CD14-positive monocyte (primary cell): ENCODE measurements at regions not wholly inside any gene's neighbourhood (a gene's known extent, or its start where the extent isn't known, plus 50 kb on each side); places are given as distances from the start of the nearest gene placed in this dataset.
A peak's percentile ranks its signal among the peaks of the same experiment; 100 is the strongest.

Experiments used
- DNase-seq, 3 donors: peaks; one replicate each; pipeline ENCODE4 v3.0.0-alpha.2; 2011 to 2022
- H2AFZ ChIP-seq: 2 replicates; pipeline ENCODE4 v1.6.0; 2012; ENCODE audit warnings: mild to moderate bottlenecking, low read depth, low read length, inconsistent platforms; ENCODE audit not compliant: insufficient read depth, poor library complexity, severe bottlenecking
- H3K27ac ChIP-seq, 2 donors: 1 replicate in 1 of 2; 2 replicates in 1 of 2; pipeline ENCODE4 v1.5.1; 2012 to 2013; ENCODE audit warnings: low read length in 2 of 2, control low read depth in 1 of 2, inconsistent platforms in 1 of 2, low read depth in 1 of 2, mild to moderate bottlenecking in 1 of 2
- H3K27me3 ChIP-seq, 2 donors: one replicate each; pipeline versions ENCODE4 v1.6.0 to v1.6.1; 2011 to 2013; ENCODE audit warnings: low read length in 2 of 2; ENCODE audit not compliant: control insufficient read depth in 2 of 2, insufficient read depth in 2 of 2
- H3K36me3 ChIP-seq, 2 donors: replicated peaks in 1 of 2; 1 replicate in 1 of 2; 2 replicates in 1 of 2; pipeline versions ENCODE4 v1.5.1 to v1.6.1; 2012 to 2013; ENCODE audit warnings: low read length in 2 of 2, control low read depth in 1 of 2, inconsistent platforms in 1 of 2, mild to moderate bottlenecking in 1 of 2; ENCODE audit not compliant: insufficient read depth in 2 of 2, control insufficient read depth in 1 of 2
- H3K4me1 ChIP-seq, 2 donors: 1 replicate in 1 of 2; 2 replicates in 1 of 2; pipeline versions ENCODE4 v1.5.1 to v1.6.1; 2012 to 2013; ENCODE audit warnings: low read length in 2 of 2, control low read depth in 1 of 2, inconsistent platforms in 1 of 2, mild to moderate bottlenecking in 1 of 2, moderate library complexity in 1 of 2; ENCODE audit not compliant: insufficient read depth in 2 of 2, control insufficient read depth in 1 of 2
- H3K4me2 ChIP-seq: replicated peaks from 2 replicates; pipeline ENCODE3; 2012; ENCODE audit warnings: low read length, moderate library complexity, mild to moderate bottlenecking; ENCODE audit not compliant: poor library complexity, severe bottlenecking; ENCODE audit errors: extremely low read depth
- H3K4me3 ChIP-seq, 3 experiments: fragments of 200-600 bp in 1 of 3; sonication (generic) in 1 of 3; replicated peaks in 1 of 3; 1 replicate in 2 of 3; 2 replicates in 1 of 3; pipeline ENCODE4 v1.5.1; 2011 to 2013; ENCODE audit warnings: low read length in 3 of 3, mild to moderate bottlenecking in 3 of 3, control low read depth in 2 of 3, low read depth in 2 of 3, inconsistent platforms in 1 of 3, moderate library complexity in 1 of 3
- H3K79me2 ChIP-seq: 2 replicates; pipeline ENCODE4 v1.6.0; 2012; ENCODE audit warnings: mild to moderate bottlenecking, control low read depth, inconsistent platforms, low read length, moderate library complexity; ENCODE audit not compliant: insufficient read depth
- H3K9ac ChIP-seq: 2 replicates; pipeline ENCODE4 v1.6.0; 2017; ENCODE audit warnings: low read length, mild to moderate bottlenecking; ENCODE audit not compliant: insufficient read depth, poor library complexity, severe bottlenecking
- H3K9me3 ChIP-seq, 2 donors: replicated peaks in 1 of 2; 1 replicate in 1 of 2; 2 replicates in 1 of 2; pipeline versions ENCODE4 v1.5.1 to v1.6.1; 2012 to 2013; ENCODE audit warnings: low read length in 2 of 2, control low read depth in 1 of 2; ENCODE audit not compliant: control insufficient read depth in 1 of 2, insufficient read depth in 1 of 2
- H4K20me1 ChIP-seq: 2 replicates; pipeline ENCODE4 v1.6.0; 2012; ENCODE audit warnings: mild to moderate bottlenecking, low read length, control low read depth, moderate library complexity; ENCODE audit not compliant: insufficient read depth
- H3K27ac Mint-ChIP-seq, 7 donors: one replicate each; pipeline ENCODE4 v1.8.0; 2020; ENCODE audit warnings: mild to moderate bottlenecking in 7 of 7, mixed read lengths in 7 of 7, moderate library complexity in 6 of 7, inconsistent platforms in 2 of 7
- H3K27me3 Mint-ChIP-seq, 3 donors: one replicate each; pipeline ENCODE4 v1.8.0; 2021 to 2022; ENCODE audit warnings: low read depth in 3 of 3, mild to moderate bottlenecking in 3 of 3, mixed read lengths in 3 of 3, moderate library complexity in 3 of 3, inconsistent platforms in 1 of 3
- H3K36me3 Mint-ChIP-seq, 2 donors: one replicate each; pipeline ENCODE4 v1.8.0; 2020; ENCODE audit warnings: mixed read lengths in 2 of 2, inconsistent platforms in 1 of 2, mild to moderate bottlenecking in 1 of 2
- H3K4me1 Mint-ChIP-seq: one replicate; pipeline ENCODE4 v1.8.0; 2020; ENCODE audit warnings: mild to moderate bottlenecking, mixed read lengths
- H3K4me3 Mint-ChIP-seq, 2 donors: one replicate each; pipeline ENCODE4 v1.8.0; 2020; ENCODE audit warnings: mild to moderate bottlenecking in 2 of 2, mixed read lengths in 2 of 2, moderate library complexity in 1 of 2
- H3K9me3 Mint-ChIP-seq, 7 donors: one replicate each; pipeline ENCODE4 v1.8.0; 2020 to 2022; ENCODE audit warnings: mixed read lengths in 7 of 7, mild to moderate bottlenecking in 6 of 7, moderate library complexity in 6 of 7, inconsistent platforms in 2 of 7
- WGBS: methylation state at CpG from one replicate; pipeline ENCODE4 v1.1.5; 2013; ENCODE audit warnings: missing lambda C conversion rate; ENCODE audit not compliant: insufficient coverage; 5-methylcytosine and 5-hydroxymethylcytosine counted together
- intact Hi-C, 2 donors: fragments of 100-400 bp; cut with micrococcal nuclease; formaldehyde crosslinking; loops; one replicate each; pipeline versions ENCODE4 v1.15.0 to v1.15.1; 2023
- TF ChIP-seq, protein P1 (sequence below): fragments of 200-600 bp; IDR thresholded peaks from one replicate; pipeline ENCODE4 v1.8.0; 2022; ENCODE audit warnings: antibody characterized with exemption, mild to moderate bottlenecking

DNA sequence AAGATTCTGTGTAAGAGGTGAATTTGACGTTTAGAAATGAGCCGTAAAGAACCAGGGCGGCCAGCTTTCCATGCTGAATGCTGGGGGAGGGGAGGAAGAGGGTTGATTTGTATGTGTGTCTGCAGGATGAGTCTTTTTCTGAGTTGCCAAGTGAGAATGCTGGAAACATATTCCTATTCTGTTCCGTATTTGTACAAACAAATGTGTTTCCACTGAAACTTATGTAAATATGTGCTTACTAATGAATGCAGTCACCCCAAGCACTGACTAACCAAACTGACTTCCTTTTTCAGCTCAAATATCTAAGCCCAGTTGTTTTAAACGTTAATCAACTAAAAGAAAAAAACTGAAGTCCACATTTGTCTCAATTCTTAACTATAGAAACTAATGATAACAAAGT, 74.9 kb upstream of the APCDD1 start:
- TF ChIP-seq, protein P1, sequence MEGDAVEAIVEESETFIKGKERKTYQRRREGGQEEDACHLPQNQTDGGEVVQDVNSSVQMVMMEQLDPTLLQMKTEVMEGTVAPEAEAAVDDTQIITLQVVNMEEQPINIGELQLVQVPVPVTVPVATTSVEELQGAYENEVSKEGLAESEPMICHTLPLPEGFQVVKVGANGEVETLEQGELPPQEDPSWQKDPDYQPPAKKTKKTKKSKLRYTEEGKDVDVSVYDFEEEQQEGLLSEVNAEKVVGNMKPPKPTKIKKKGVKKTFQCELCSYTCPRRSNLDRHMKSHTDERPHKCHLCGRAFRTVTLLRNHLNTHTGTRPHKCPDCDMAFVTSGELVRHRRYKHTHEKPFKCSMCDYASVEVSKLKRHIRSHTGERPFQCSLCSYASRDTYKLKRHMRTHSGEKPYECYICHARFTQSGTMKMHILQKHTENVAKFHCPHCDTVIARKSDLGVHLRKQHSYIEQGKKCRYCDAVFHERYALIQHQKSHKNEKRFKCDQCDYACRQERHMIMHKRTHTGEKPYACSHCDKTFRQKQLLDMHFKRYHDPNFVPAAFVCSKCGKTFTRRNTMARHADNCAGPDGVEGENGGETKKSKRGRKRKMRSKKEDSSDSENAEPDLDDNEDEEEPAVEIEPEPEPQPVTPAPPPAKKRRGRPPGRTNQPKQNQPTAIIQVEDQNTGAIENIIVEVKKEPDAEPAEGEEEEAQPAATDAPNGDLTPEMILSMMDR, result no peak
- Histone ChIP-seq H3K79me2 (no peaks in the 10 kb centered on the region), H3K9ac (peak overlapping the region; percentile 28), H3K4me1 (peaks cover 21 to 26% of the 10 kb centered on the region in 2 donors), H2AFZ (no peak overlapping the region), H3K4me2 (peak overlapping the region; percentile 48), H3K36me3 (no peaks in the 10 kb centered on the region), H3K9me3 (no peaks in the 10 kb centered on the region), H3K27ac (peak overlapping the region; percentile 8 to 85), H3K27me3 (no peaks in the 10 kb centered on the region), H3K4me3 (peak overlapping the region in 1 of 3 experiments; percentile 33), H4K20me1 (no peaks in the 10 kb centered on the region)
- intact Hi-C loops, result no loop called here
- 70% methylated on average over 2 of the region's 5 CpGs for WGBS
- Mint-ChIP-seq H3K27me3 (peaks cover 0 to 1% (median 0%) of the 10 kb centered on the region in 3 donors), H3K9me3 (peaks cover 0 to 4% (median 0%) of the 10 kb centered on the region in 7 donors), H3K4me1 (peaks cover 24% of the 10 kb centered on the region), H3K36me3 (no peaks in the 10 kb centered on the region), H3K27ac (peak overlapping the region; percentile 90 to 98 (median 92)), H3K4me3 (peak overlapping the region in 1 of 2 donors; percentile 78)
- peak; percentile 55 to 70 (median 64) for DNase-seq

DNA sequence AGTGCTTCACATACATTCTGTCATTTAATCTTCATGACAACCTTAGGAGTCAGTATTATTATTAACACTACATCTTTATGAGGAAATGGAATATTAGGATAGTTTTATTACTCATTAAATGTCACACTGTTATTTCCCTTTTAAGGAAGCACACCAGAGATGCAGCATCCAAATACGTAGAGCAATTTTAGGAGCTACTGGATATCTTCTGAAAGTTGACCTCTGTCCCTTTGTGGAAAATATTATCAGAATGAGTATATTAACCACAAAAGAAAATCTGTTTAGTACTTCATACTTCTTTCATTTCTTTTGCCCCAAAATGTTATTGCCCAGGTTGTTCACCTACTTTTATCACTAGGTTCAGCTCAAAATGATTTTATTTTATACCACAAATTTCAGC, 72.9 kb upstream of the APCDD1 start:
- no CpG with 5 or more reads among the region's 1 CpG for WGBS
- Histone ChIP-seq H3K4me3 (no peak overlapping the region), H3K27me3 (no peaks in the 10 kb centered on the region), H3K4me1 (peaks cover 21 to 26% of the 10 kb centered on the region in 2 donors), H3K36me3 (no peaks in the 10 kb centered on the region), H3K9ac (no peak overlapping the region), H3K4me2 (no peak overlapping the region), H3K9me3 (no peaks in the 10 kb centered on the region), H3K79me2 (no peaks in the 10 kb centered on the region), H4K20me1 (no peaks in the 10 kb centered on the region), H3K27ac (no peak overlapping the region), H2AFZ (no peak overlapping the region)
- Mint-ChIP-seq H3K27ac (no peak overlapping the region), H3K9me3 (peaks cover 0 to 4% (median 0%) of the 10 kb centered on the region in 7 donors), H3K27me3 (peaks cover 0 to 1% (median under 1%) of the 10 kb centered on the region in 3 donors), H3K4me3 (no peak overlapping the region), H3K36me3 (no peaks in the 10 kb centered on the region), H3K4me1 (peaks cover 24% of the 10 kb centered on the region)
- TF ChIP-seq, protein P1, result no peak
- DNase-seq, result no peak
- intact Hi-C loops, result no loop called here
